B cell (primary cell): ENCODE measurements at regions not wholly inside any gene's neighbourhood (a gene's known extent, or its start where the extent isn't known, plus 50 kb on each side); places are given as distances from the start of the nearest gene placed in this dataset.

Source experiments
- ATAC-seq: fragments of 200-7000 bp; cut with Tn5 transposase; one replicate; pipeline ENCODE4 v1.10.0; 2021; ENCODE audit warnings: low read depth, mild to moderate bottlenecking, moderate number of reproducible peaks, moderate library complexity
- CTCF ChIA-PET: fragments of 350-600 bp; sonication (Branson Sonifier 250); formaldehyde crosslinking; loops from one replicate; lab custom pipeline; 2021; ENCODE audit warnings: antibody characterized with exemption, inconsistent platforms; lab: Charles Lee
- POLR2A ChIA-PET: fragments of 350-600 bp; sonication (Branson Sonifier 250); formaldehyde crosslinking; loops from one replicate; lab custom pipeline; 2021; ENCODE audit warnings: antibody characterized with exemption; lab: Charles Lee
- DNase-seq: peaks from one replicate; pipeline ENCODE4 v3.0.0; 2013
- H2AFZ ChIP-seq: 2 replicates; pipeline ENCODE4 v1.6.1; 2012; ENCODE audit warnings: mild to moderate bottlenecking, low read depth, low read length; ENCODE audit not compliant: insufficient read depth, poor library complexity, severe bottlenecking
- H3K27ac ChIP-seq, 2 donors: 1 replicate in 1 of 2; 2 replicates in 1 of 2; pipeline ENCODE4 v1.5.1; 2012 to 2013; ENCODE audit warnings: low read length in 2 of 2, mild to moderate bottlenecking in 2 of 2, moderate library complexity in 1 of 2
- H3K27me3 ChIP-seq, 4 experiments: fragments of 200-600 bp in 1 of 4; sonication (generic) in 1 of 4; replicated peaks in 1 of 4; 1 replicate in 2 of 4; 2 replicates in 2 of 4; pipeline versions ENCODE4 v1.6.1 to v1.7.0; 2013 to 2016; ENCODE audit warnings: low read length in 3 of 4, mild to moderate bottlenecking in 2 of 4, mixed read lengths in 1 of 4, moderate library complexity in 1 of 4; ENCODE audit not compliant: insufficient read depth in 4 of 4, control insufficient read depth in 3 of 4; ENCODE audit errors: control extremely low read depth in 1 of 4
- H3K36me3 ChIP-seq, 2 experiments: replicated peaks in 1 of 2; 1 replicate in 1 of 2; 2 replicates in 1 of 2; pipeline versions ENCODE4 v1.6.1 to v1.7.1; 2013; ENCODE audit warnings: low read length in 1 of 2; ENCODE audit not compliant: insufficient read depth in 2 of 2, control insufficient read depth in 1 of 2; ENCODE audit errors: control extremely low read depth in 1 of 2, extremely low read depth in 1 of 2
- H3K4me1 ChIP-seq, 2 donors: fragments of 200-600 bp in 1 of 2; sonication (generic) in 1 of 2; 1 replicate in 1 of 2; 2 replicates in 1 of 2; pipeline versions ENCODE4 v1.5.1 to v1.6.1; 2013 to 2017; ENCODE audit warnings: low read length in 2 of 2; ENCODE audit not compliant: control insufficient read depth in 2 of 2, insufficient read depth in 2 of 2
- H3K4me2 ChIP-seq: replicated peaks from 2 replicates; pipeline ENCODE3; 2012; ENCODE audit warnings: mild to moderate bottlenecking, low read depth, low read length; ENCODE audit not compliant: poor library complexity, severe bottlenecking
- H3K4me3 ChIP-seq, 5 experiments: fragments of 200-600 bp in 1 of 5; sonication (generic) in 1 of 5; 1 replicate in 3 of 5; 2 replicates in 2 of 5; pipeline versions ENCODE4 v1.5.1 to v1.7.0; 2011 to 2016; ENCODE audit warnings: low read length in 4 of 5, mild to moderate bottlenecking in 4 of 5, low read depth in 2 of 5, control low read depth in 1 of 5, moderate library complexity in 1 of 5; ENCODE audit not compliant: insufficient read depth in 1 of 5; ENCODE audit errors: control extremely low read depth in 1 of 5, extremely low read depth in 1 of 5
- H3K79me2 ChIP-seq: fragments of 200-600 bp; sonication (generic); one replicate; pipeline ENCODE4 v1.6.0; 2016; ENCODE audit warnings: low read length; ENCODE audit not compliant: control insufficient read depth, insufficient read depth
- H3K9ac ChIP-seq: fragments of 200-600 bp; sonication (generic); 2 replicates; pipeline ENCODE4 v1.6.1; 2017; ENCODE audit warnings: mild to moderate bottlenecking, low read length, moderate library complexity
- H3K9me3 ChIP-seq, 3 donors: one replicate each; pipeline versions ENCODE4 v1.6.1 to v1.7.1; 2013; ENCODE audit warnings: low read length in 2 of 3; ENCODE audit not compliant: control insufficient read depth in 2 of 3, insufficient read depth in 1 of 3; ENCODE audit errors: control extremely low read depth in 1 of 3
- H4K20me1 ChIP-seq: 2 replicates; pipeline ENCODE4 v1.6.0; 2012; ENCODE audit warnings: mild to moderate bottlenecking, low read length; ENCODE audit not compliant: insufficient read depth, control insufficient read depth, poor library complexity, severe bottlenecking
- H3K27ac Mint-ChIP-seq: one replicate; pipeline ENCODE4 v1.8.0; 2021; ENCODE audit warnings: mixed read lengths
- H3K27me3 Mint-ChIP-seq: one replicate; pipeline ENCODE4 v1.8.0; 2021; ENCODE audit warnings: mixed read lengths
- H3K4me1 Mint-ChIP-seq: one replicate; pipeline ENCODE4 v1.8.0; 2021; ENCODE audit warnings: mixed read lengths
- H3K4me3 Mint-ChIP-seq: one replicate; pipeline ENCODE4 v1.8.0; 2021; ENCODE audit warnings: mixed read lengths
- H3K9me3 Mint-ChIP-seq: one replicate; pipeline ENCODE4 v1.8.0; 2022; ENCODE audit warnings: mixed read lengths; ENCODE audit not compliant: insufficient read depth
- CTCF ChIP-seq: fragments of 200-600 bp; IDR thresholded peaks from one replicate; pipeline ENCODE4 v1.8.0; 2022; ENCODE audit warnings: antibody characterized with exemption, mild to moderate bottlenecking
- EZH2 ChIP-seq: IDR thresholded peaks from 2 replicates; pipeline ENCODE4 v1.6.1; 2012; ENCODE audit warnings: borderline replicate concordance, low read depth, mild to moderate bottlenecking, moderate library complexity, low read length; ENCODE audit not compliant: insufficient read depth, poor library complexity, severe bottlenecking
- WGBS: methylation state at CpG from one replicate; pipeline ENCODE4 v1.1.5; 2013; ENCODE audit warnings: missing lambda C conversion rate; ENCODE audit not compliant: insufficient coverage; 5-methylcytosine and 5-hydroxymethylcytosine counted together
- intact Hi-C: fragments of 100-400 bp; cut with micrococcal nuclease; formaldehyde crosslinking; loops from one replicate; pipeline ENCODE4 v1.10.0; 2022

GRCh38 chr1:43021547-43022474, 63.1 kb upstream of the SLC2A1 start:
- H3K36me3 ChIP-seq: no peaks in the 10 kb centered on the region
- H3K9me3 Mint-ChIP-seq: no peaks in the 10 kb centered on the region
- 95% methylated on average over 9 of the region's 14 CpGs for WGBS
- no peaks in the 10 kb centered on the region for H3K9me3 ChIP-seq
- intact Hi-C loops: no loop called here
- DNase-seq: no peak
- H2AFZ ChIP-seq: no peak overlapping the region
- ChIA-PET POLR2A (no interaction called here), CTCF (interaction anchor here (1.0 kb wide), 1 partner anchor 52 kb away, joined by 5 read pairs; no protein-coding TSS in a partner anchor)
- no peak overlapping the region for H3K4me3 Mint-ChIP-seq
- H4K20me1 ChIP-seq: no peaks in the 10 kb centered on the region
- H3K4me2 ChIP-seq: no peak overlapping the region
- no peaks in the 10 kb centered on the region for H3K79me2 ChIP-seq
- H3K9ac ChIP-seq: no peak overlapping the region
- no peak for ATAC-seq
- H3K27ac ChIP-seq: no peak overlapping the region
- no peaks in the 10 kb centered on the region for H3K4me1 ChIP-seq
- H3K27ac Mint-ChIP-seq: no peak overlapping the region
- H3K4me1 Mint-ChIP-seq: no peaks in the 10 kb centered on the region
- peaks cover 4% of the 10 kb centered on the region for H3K27me3 Mint-ChIP-seq
- no peak overlapping the region for H3K4me3 ChIP-seq
- TF ChIP-seq EZH2 (no peak), CTCF (no peak)
- no peaks in the 10 kb centered on the region for H3K27me3 ChIP-seq

GRCh38 chr1:43019226-43019625, 60.6 kb upstream of the SLC2A1 start:
- no peak overlapping the region for H2AFZ ChIP-seq
- H3K4me3 ChIP-seq: no peak overlapping the region
- no peak overlapping the region for H3K9ac ChIP-seq
- Mint-ChIP-seq H3K27ac (no peak overlapping the region), H3K27me3 (peaks cover 5% of the 10 kb centered on the region), H3K4me3 (no peak overlapping the region), H3K4me1 (no peaks in the 10 kb centered on the region), H3K9me3 (no peaks in the 10 kb centered on the region)
- CTCF ChIA-PET: no interaction called here
- H3K4me1 ChIP-seq: no peaks in the 10 kb centered on the region
- H3K9me3 ChIP-seq: no peaks in the 10 kb centered on the region
- 93% methylated on average over 3 of the region's 3 CpGs for WGBS
- no peak overlapping the region for H3K27ac ChIP-seq
- H3K36me3 ChIP-seq: no peaks in the 10 kb centered on the region
- no peak for DNase-seq
- intact Hi-C loops: no loop called here
- POLR2A ChIA-PET: no interaction called here
- H4K20me1 ChIP-seq: no peaks in the 10 kb centered on the region
- no peak for TF ChIP-seq CTCF
- TF ChIP-seq EZH2: no peak
- no peaks in the 10 kb centered on the region for H3K27me3 ChIP-seq
- no peak overlapping the region for H3K4me2 ChIP-seq
- H3K79me2 ChIP-seq: no peaks in the 10 kb centered on the region
- ATAC-seq: no peak
